ENCODE measurements at regions not wholly inside any gene's neighbourhood (a gene's known extent, or its start where the extent isn't known, plus 50 kb on each side); places are given as distances from the start of the nearest gene placed in this dataset.

GRCh38 chr10:78868456-78868855 is 200.3 kb upstream of the ZMIZ1 start:
- Histone ChIP-seq H3K27me3 (replicated peaks) (peaks cover 4% of the 10 kb centered on the region), H3K27ac (no peak overlapping the region), H3K36me3 (replicated peaks) (no peaks in the 10 kb centered on the region), H3K4me3 (ENCODE audit: low read depth, low read length) (no peak overlapping the region)
- TF ChIP-seq CTCF (IDR thresholded peaks at IDR 0.05; ENCODE audit: low read depth, low read length, missing control alignments) = no peak
- DNase-seq = no peak
- in situ Hi-C loops (cut with HindIII; ENCODE audit: low pct_ligation_motif_present, low sequenced_read_pairs) = no loop called here

GRCh38 chr10:78868861-78869260 is 199.9 kb upstream of the ZMIZ1 start:
- Histone ChIP-seq H3K4me3 (ENCODE audit: low read depth, low read length) (no peak overlapping the region), H3K27ac (no peak overlapping the region), H3K36me3 (replicated peaks) (no peaks in the 10 kb centered on the region), H3K27me3 (replicated peaks) (peaks cover 4% of the 10 kb centered on the region)
- no peak for DNase-seq
- in situ Hi-C loops (cut with HindIII; ENCODE audit: low pct_ligation_motif_present, low sequenced_read_pairs) = no loop called here
- no peak for TF ChIP-seq CTCF (IDR thresholded peaks at IDR 0.05; ENCODE audit: low read depth, low read length, missing control alignments)

DNA sequence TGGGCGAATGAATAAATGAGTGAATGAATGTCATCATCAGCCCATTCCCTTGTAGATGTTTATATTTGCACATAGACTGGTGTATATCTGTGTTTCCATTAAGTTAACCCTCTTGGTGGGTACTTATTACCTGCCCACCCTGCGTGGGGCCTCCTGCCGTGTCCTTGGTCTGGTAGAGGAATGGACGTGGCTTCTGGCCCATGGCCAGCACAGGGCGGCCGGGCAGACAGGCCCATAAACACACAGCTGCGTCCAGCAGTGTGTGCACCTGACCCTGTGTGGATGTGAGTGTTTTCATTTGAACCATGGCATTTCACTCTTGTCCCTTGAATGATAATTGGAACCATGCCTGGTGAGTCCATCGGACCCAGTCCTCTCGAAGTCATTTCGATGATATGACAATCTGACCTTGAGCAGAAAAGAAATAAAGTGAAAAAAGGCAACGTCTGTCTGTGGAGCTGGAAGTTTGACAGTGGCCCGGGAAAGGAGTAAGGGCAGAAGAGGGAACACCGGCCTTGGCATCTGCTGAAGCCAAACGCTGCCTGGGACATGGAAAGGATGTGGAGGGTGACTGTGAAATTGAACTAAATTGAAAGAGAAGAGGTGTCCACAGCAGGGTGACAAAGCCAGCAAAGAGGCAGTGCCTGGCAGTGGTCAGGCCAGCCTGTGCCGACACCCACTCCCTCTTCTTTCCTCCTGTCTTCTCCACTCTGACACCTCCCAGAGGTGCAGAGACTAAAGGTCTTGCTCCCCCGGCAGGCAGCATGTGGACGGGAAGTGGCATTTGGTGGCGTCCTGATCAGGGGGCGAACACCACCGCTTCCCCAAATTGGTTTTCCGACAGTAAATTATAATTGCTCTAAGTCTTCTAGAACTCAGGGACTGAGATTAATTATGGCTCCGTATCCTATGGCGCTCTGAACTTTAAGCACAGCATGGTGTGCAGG is 199.0 kb upstream of the ZMIZ1 start:
- Histone ChIP-seq H3K27ac (no peak overlapping the region), H3K27me3 (replicated peaks) (peaks cover 4% of the 10 kb centered on the region), H3K36me3 (replicated peaks) (no peaks in the 10 kb centered on the region), H3K4me3 (ENCODE audit: low read depth, low read length) (no peak overlapping the region)
- in situ Hi-C loops (cut with HindIII; ENCODE audit: low pct_ligation_motif_present, low sequenced_read_pairs) = no loop called here
- no peak for DNase-seq
- no peak for TF ChIP-seq CTCF (IDR thresholded peaks at IDR 0.05; ENCODE audit: low read depth, low read length, missing control alignments)

GRCh38 chr10:78870458-78870857 is 198.3 kb upstream of the ZMIZ1 start:
- Histone ChIP-seq H3K27ac (no peak overlapping the region), H3K4me3 (ENCODE audit: low read depth, low read length) (no peak overlapping the region), H3K27me3 (replicated peaks) (peaks cover 2% of the 10 kb centered on the region), H3K36me3 (replicated peaks) (no peaks in the 10 kb centered on the region)
- no peak for DNase-seq
- no peak for TF ChIP-seq CTCF (IDR thresholded peaks at IDR 0.05; ENCODE audit: low read depth, low read length, missing control alignments)
- in situ Hi-C loops (cut with HindIII; ENCODE audit: low pct_ligation_motif_present, low sequenced_read_pairs) = no loop called here

GRCh38 chr10:78871796-78872195 is 197.0 kb upstream of the ZMIZ1 start:
- no peak for TF ChIP-seq CTCF (IDR thresholded peaks at IDR 0.05; ENCODE audit: low read depth, low read length, missing control alignments)
- Histone ChIP-seq H3K4me3 (ENCODE audit: low read depth, low read length) (no peak overlapping the region), H3K36me3 (replicated peaks) (no peaks in the 10 kb centered on the region), H3K27me3 (replicated peaks) (peaks cover 2% of the 10 kb centered on the region), H3K27ac (no peak overlapping the region)
- no peak for DNase-seq
- in situ Hi-C loops (cut with HindIII; ENCODE audit: low pct_ligation_motif_present, low sequenced_read_pairs) = no loop called here

Measured in brain microvascular endothelial cell (primary cell).